HCT116 (cell line): ENCODE measurements at regions not wholly inside any gene's neighbourhood (a gene's known extent, or its start where the extent isn't known, plus 50 kb on each side); places are given as distances from the start of the nearest gene placed in this dataset.

ENCODE experiments used
- ATAC-seq: fragments of 200-7000 bp; cut with Tn5 transposase; 2 replicates; pipeline ENCODE4 v1.9.1; 2020; ENCODE audit warnings: mild to moderate bottlenecking, moderate library complexity
- BruUV-seq: library from RNA; stranded (reverse); fragments of 400-500 nt; replicated peaks from 2 replicates; lab custom pipeline; 2021; lab: Mats Ljungman, UMichigan
- CTCF ChIA-PET: fragments of 300-600 bp; sonication (Branson Sonifier 250); formaldehyde crosslinking; loops from one replicate; lab custom pipeline; 2021; ENCODE audit warnings: antibody characterized with exemption; lab: Charles Lee
- POLR2A ChIA-PET: fragments of 300-600, 350-600 bp; sonication (Branson Sonifier 250); formaldehyde crosslinking; loops from one replicate; lab custom pipeline; 2021; ENCODE audit warnings: antibody characterized with exemption; lab: Charles Lee
- RAD21 ChIA-PET, 2 experiments: fragments of 300-600 bp; sonication (Branson Sonifier 250); formaldehyde crosslinking; loops; one replicate each; lab custom pipeline; 2023; ENCODE audit warnings: low total read pairs in 2 of 2; ENCODE audit not compliant: uncharacterized antibody in 2 of 2, unreplicated experiment in 2 of 2, low non-redundant PET in 1 of 2; lab: Charles Lee
- DNase-seq: peaks from one replicate; pipeline ENCODE4 v3.0.0-alpha.2; 2010; ENCODE audit warnings: low read depth, low spot score
- H2AFZ ChIP-seq: fragments of 200-600 bp; shearing (Covaris generic), sonication (generic); 2 replicates; pipeline ENCODE4 v1.6.1; 2017; ENCODE audit warnings: low read depth, mixed run types, mixed read lengths, antibody characterized with exemption, low read length; ENCODE audit not compliant: poor library complexity, severe bottlenecking
- H3K27ac ChIP-seq: 2 replicates; pipeline ENCODE4 v1.5.1; 2012; ENCODE audit warnings: low read depth, low read length
- H3K27me3 ChIP-seq: fragments of 200-600 bp; sonication (generic); 2 replicates; pipeline ENCODE4 v1.6.1; 2016; ENCODE audit warnings: mixed run types, low read length, mixed read lengths; ENCODE audit not compliant: insufficient read depth
- H3K36me3 ChIP-seq, 2 experiments: fragments of 200-500 bp in 1 of 2; fragments of 200-600 bp in 1 of 2; sonication (Bioruptor generic) in 1 of 2; sonication (generic) in 1 of 2; 2 replicates each; pipeline versions ENCODE4 v1.5.1 to v1.6.1; 2014 to 2016; ENCODE audit warnings: low read length in 2 of 2, inconsistent platforms in 1 of 2, mixed read lengths in 1 of 2, mixed run types in 1 of 2; ENCODE audit not compliant: insufficient read depth in 2 of 2, control insufficient read depth in 1 of 2
- H3K4me1 ChIP-seq, 2 experiments: fragments of 200-600 bp in 1 of 2; sonication (generic) in 1 of 2; 2 replicates each; pipeline versions ENCODE4 v1.5.1 to v1.6.1; 2012 to 2017; ENCODE audit warnings: low read length in 2 of 2, inconsistent platforms in 1 of 2, mild to moderate bottlenecking in 1 of 2, mixed read lengths in 1 of 2, mixed run types in 1 of 2, moderate library complexity in 1 of 2; ENCODE audit not compliant: insufficient read depth in 2 of 2, control insufficient read depth in 1 of 2
- H3K4me2 ChIP-seq: fragments of 200-600 bp; sonication (generic); 2 replicates; pipeline ENCODE4 v1.6.1; 2017; ENCODE audit warnings: mixed run types, low read length, mixed read lengths
- H3K4me3 ChIP-seq, 2 experiments: fragments of 200-600 bp in 1 of 2; sonication (generic) in 1 of 2; replicated peaks in 1 of 2; 2 replicates each; pipeline ENCODE4 v1.5.1; 2011 to 2016; ENCODE audit warnings: low read length in 2 of 2, control low read depth in 1 of 2, low read depth in 1 of 2, mild to moderate bottlenecking in 1 of 2, mixed read lengths in 1 of 2, mixed run types in 1 of 2
- H3K79me2 ChIP-seq: fragments of 200-600 bp; sonication (generic); 2 replicates; pipeline ENCODE4 v1.6.1; 2017; ENCODE audit warnings: mild to moderate bottlenecking, mixed run types, low read length, moderate library complexity, mixed read lengths; ENCODE audit not compliant: insufficient read depth
- H3K9ac ChIP-seq: fragments of 200-600 bp; sonication (generic); 2 replicates; pipeline ENCODE4 v1.6.1; 2016; ENCODE audit warnings: low read length, mixed read lengths
- H3K9me2 ChIP-seq: fragments of 200-600 bp; sonication (generic), shearing (Covaris generic); 2 replicates; pipeline ENCODE4 v1.6.1; 2017; ENCODE audit warnings: mixed run types, mild to moderate bottlenecking, moderate library complexity; ENCODE audit not compliant: insufficient read depth
- H3K9me3 ChIP-seq, 2 experiments: fragments of 200-500 bp in 1 of 2; fragments of 200-600 bp in 1 of 2; sonication (Bioruptor generic) in 1 of 2; sonication (generic) in 1 of 2; 2 replicates each; pipeline ENCODE4 v1.6.1; 2014 to 2017; ENCODE audit warnings: low read length in 2 of 2, mixed read lengths in 2 of 2, inconsistent platforms in 1 of 2, low read depth in 1 of 2, mild to moderate bottlenecking in 1 of 2, mixed run types in 1 of 2, moderate library complexity in 1 of 2; ENCODE audit not compliant: control insufficient read depth in 1 of 2, insufficient read depth in 1 of 2
- H4K20me1 ChIP-seq: fragments of 200-600 bp; sonication (generic), shearing (Covaris generic); 2 replicates; pipeline ENCODE4 v1.6.1; 2017; ENCODE audit warnings: mixed run types, mild to moderate bottlenecking, moderate library complexity; ENCODE audit not compliant: insufficient read depth
- ATF3 ChIP-seq: IDR thresholded peaks from 2 replicates; pipeline ENCODE4 v1.6.1; 2012
- CBX3 ChIP-seq: IDR thresholded peaks from 2 replicates; pipeline ENCODE4 v1.6.1; 2012; ENCODE audit warnings: low read depth
- CEBPB ChIP-seq: IDR thresholded peaks from 2 replicates; pipeline ENCODE4 v1.6.1; 2012; ENCODE audit warnings: low read depth
- CTCF ChIP-seq, 3 experiments: fragments of 200-600 bp in 1 of 3; sonication (generic) in 1 of 3; IDR thresholded peaks in 2 of 3; conservative IDR thresholded peaks in 1 of 3; 2 replicates each; pipeline ENCODE4 v1.5.1; 2012 to 2017; ENCODE audit warnings: low read depth in 2 of 3, low read length in 2 of 3, antibody characterized with exemption in 1 of 3, borderline replicate concordance in 1 of 3, control low read depth in 1 of 3, mild to moderate bottlenecking in 1 of 3, mixed read lengths in 1 of 3, mixed run types in 1 of 3, moderate library complexity in 1 of 3; ENCODE audit not compliant: insufficient read depth in 1 of 3
- ELF1 ChIP-seq: IDR thresholded peaks from 2 replicates; pipeline ENCODE4 v1.6.1; 2012; ENCODE audit warnings: low read depth, borderline replicate concordance
- EZH2 ChIP-seq: fragments of 200-600 bp; sonication (generic); IDR thresholded peaks from 2 replicates; pipeline ENCODE4 v1.6.1; 2017; ENCODE audit warnings: antibody characterized with exemption, mixed run types
- JUND ChIP-seq: IDR thresholded peaks from 2 replicates; pipeline ENCODE4 v1.6.1; 2012
- MAX ChIP-seq: IDR thresholded peaks from 2 replicates; pipeline ENCODE4 v1.6.1; 2012
- POLR2A ChIP-seq: IDR thresholded peaks from 2 replicates; pipeline ENCODE4 v1.7.0; 2011; ENCODE audit warnings: borderline replicate concordance; ENCODE audit not compliant: insufficient read depth, insufficient read length; ENCODE audit errors: extremely low read depth
- POLR2AphosphoS5 ChIP-seq: IDR thresholded peaks from 2 replicates; pipeline ENCODE4 v1.6.1; 2011; ENCODE audit warnings: mild to moderate bottlenecking, low read depth, low read length, moderate library complexity
- RAD21 ChIP-seq: IDR thresholded peaks from 2 replicates; pipeline ENCODE4 v1.6.1; 2012; ENCODE audit warnings: low read depth, mild to moderate bottlenecking
- REST ChIP-seq: IDR thresholded peaks from 2 replicates; pipeline ENCODE4 v1.6.1; 2012; ENCODE audit warnings: low read depth
- SIN3A ChIP-seq: IDR thresholded peaks from 2 replicates; pipeline ENCODE4 v1.6.1; 2012; ENCODE audit warnings: low read depth
- SP1 ChIP-seq: IDR thresholded peaks from 2 replicates; pipeline ENCODE4 v1.6.1; 2012; ENCODE audit warnings: low read depth
- SRF ChIP-seq: IDR thresholded peaks from 2 replicates; pipeline ENCODE4 v1.6.1; 2012; ENCODE audit warnings: low read depth
- TCF7L2 ChIP-seq: IDR thresholded peaks from 2 replicates; pipeline ENCODE4 v1.7.0; 2011; ENCODE audit warnings: borderline replicate concordance, inconsistent platforms; ENCODE audit not compliant: insufficient read depth, insufficient read length; ENCODE audit errors: extremely low read depth
- YY1 ChIP-seq: IDR thresholded peaks from 2 replicates; pipeline ENCODE4 v1.6.1; 2011; ENCODE audit warnings: low read length, low read depth, moderate library complexity, mild to moderate bottlenecking; ENCODE audit not compliant: insufficient replicate concordance; ENCODE audit errors: extremely low read depth
- ZBTB33 ChIP-seq: IDR thresholded peaks from 2 replicates; pipeline ENCODE4 v1.6.1; 2011; ENCODE audit warnings: mild to moderate bottlenecking, low read length, moderate library complexity; ENCODE audit not compliant: insufficient replicate concordance; ENCODE audit errors: extremely low read depth
- ZNF274 ChIP-seq: fragments of 200-500 bp; sonication (Bioruptor generic); IDR thresholded peaks from 2 replicates; pipeline ENCODE4 v1.6.1; 2014; ENCODE audit warnings: mild to moderate bottlenecking, low read depth, low read length, inconsistent platforms
- intact Hi-C: fragments of 100-400 bp; cut with micrococcal nuclease; formaldehyde crosslinking; loops from 2 replicates; pipeline ENCODE4 v1.10.0; 2022

- Histone ChIP-seq H3K4me1 (peaks cover 0 to 10% of the 10 kb centered on the region in 2 experiments; a peak in 2 of 4 replicates), H3K36me3 (no peaks in the 10 kb centered on the region), H2AFZ (no peak overlapping the region), H3K79me2 (no peaks in the 10 kb centered on the region)
- no TSS peak for BruUV-seq
- ChIA-PET CTCF (no interaction called here), RAD21 (no interaction called here)
- TF ChIP-seq SRF (no peak), TCF7L2 (no peak), ZNF274 (no peak), POLR2A (no peak), CBX3 (no peak), SP1 (no peak), POLR2AphosphoS5 (no peak), ATF3 (no peak), RAD21 (no peak), REST (no peak), MAX (no peak), ZBTB33 (no peak), SIN3A (no peak), CEBPB (no peak), ELF1 (no peak), JUND (no peak), YY1 (no peak), EZH2 (no peak), CTCF (IDR thresholded peaks at IDR 0.05 in 2 of 3, conservative IDR thresholded peaks at IDR 0.05 in 1 of 3; ENCODE audit: borderline replicate concordance in 1 of 3, insufficient read depth in 1 of 3, low read depth in 2 of 3, low read length in 2 of 3) (no peak)
- TF ChIP-seq, all 23 proteins: peak for 0
- intact Hi-C loops = no loop called here
- POLR2A ChIA-PET = no interaction called here
- no peak overlapping the region for H3K4me3 ChIP-seq
- no peaks in the 10 kb centered on the region for H4K20me1 ChIP-seq
- DNase-seq = no peak
- no peak overlapping the region for H3K27ac ChIP-seq
- H3K9me2 ChIP-seq = no peaks in the 10 kb centered on the region
- ATAC-seq = no peak
- no peak overlapping the region for H3K4me2 ChIP-seq
- no peak overlapping the region for H3K9ac ChIP-seq
- no peaks in the 10 kb centered on the region for H3K9me3 ChIP-seq
- no peaks in the 10 kb centered on the region for H3K27me3 ChIP-seq
Measured at GRCh38 chr6:11918739-11919605, 93.1 kb upstream of the HIVEP1 start.
